Activated CD4-positive, alpha-beta T cell treated with anti-CD3 and anti-CD28 coated beads, Interleukin-10, Interleukin-2, amounts not matched to agents 100 ng/mL and 50 ng/mL, durations not matched to agents 16 hours and 8 hours (primary cell): ENCODE measurements at regions not wholly inside any gene's neighbourhood (a gene's known extent, or its start where the extent isn't known, plus 50 kb on each side); places are given as distances from the start of the nearest gene placed in this dataset.
"Not testable (repeated sequence)": the region's sequence is repeated elsewhere in the genome, so short reads cannot be mapped to it uniquely, and the experiment has no call there.

Experiments used
- DNase-seq: peaks from one replicate; pipeline ENCODE4 v3.0.0-alpha.2; 2020

GRCh38 chr2:89876878-89877277 lies 1185.4 kb downstream of the RPIA start:
- DNase-seq = not testable (repeated sequence)

- DNase-seq = not testable (repeated sequence)
These were observed 1191.4 kb downstream of the RPIA start for GRCh38 chr2:89882880-89883279.

GRCh38 chr2:89883624-89884023 lies 1192.2 kb downstream of the RPIA start:
- not testable (repeated sequence) for DNase-seq

GRCh38 chr2:89885071-89885470 lies 1193.6 kb downstream of the RPIA start:
- not testable (repeated sequence) for DNase-seq

DNA sequence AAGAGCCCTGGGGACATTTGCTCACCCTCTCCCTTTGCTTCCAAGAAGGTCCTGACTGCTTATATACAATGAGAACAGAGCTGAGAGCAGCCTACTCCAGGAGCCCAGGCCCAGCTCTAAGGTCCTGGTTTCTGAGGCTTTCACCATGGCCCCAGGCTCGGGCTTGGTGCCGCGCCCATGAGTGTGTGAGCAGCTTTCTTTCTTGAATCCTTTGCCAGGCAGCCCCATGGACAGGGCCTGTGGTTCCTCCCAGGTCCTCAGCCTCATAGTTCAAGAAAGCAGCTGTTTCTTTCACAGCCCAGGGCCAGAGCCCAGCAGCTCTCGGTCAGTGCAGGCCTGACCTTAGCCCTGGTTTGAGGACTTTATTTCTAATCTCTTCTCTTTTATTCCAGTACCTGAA lies 1197.2 kb downstream of the RPIA start:
- DNase-seq = not testable (repeated sequence)

DNA sequence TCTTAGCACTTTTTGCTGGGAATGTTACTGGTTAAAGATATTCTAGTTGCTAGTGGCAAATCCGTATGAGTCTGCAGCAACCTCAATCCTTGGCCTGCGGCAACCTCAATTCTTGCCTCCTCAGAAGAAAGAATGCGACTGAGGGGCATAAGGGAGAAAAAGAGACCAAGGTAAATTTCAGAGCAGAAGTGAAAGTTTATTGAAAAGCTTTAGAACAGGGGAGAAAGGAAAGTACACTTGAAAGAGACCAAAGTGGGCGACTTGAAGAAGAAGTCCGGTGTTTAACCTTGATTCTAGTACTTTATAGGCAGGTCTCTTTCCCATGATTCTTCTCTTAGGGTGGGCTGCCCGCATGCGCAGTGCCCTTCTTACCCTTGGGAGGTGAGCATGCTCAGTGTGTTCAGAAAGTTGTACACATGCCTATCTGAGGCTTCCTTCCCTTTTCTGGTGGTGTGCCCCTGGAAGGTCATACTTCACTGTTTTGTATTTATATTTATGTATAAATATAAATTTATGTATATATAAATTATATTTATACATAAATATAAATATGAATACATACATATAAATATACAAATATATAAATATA lies 1198.8 kb downstream of the RPIA start:
- DNase-seq = not testable (repeated sequence)

DNA sequence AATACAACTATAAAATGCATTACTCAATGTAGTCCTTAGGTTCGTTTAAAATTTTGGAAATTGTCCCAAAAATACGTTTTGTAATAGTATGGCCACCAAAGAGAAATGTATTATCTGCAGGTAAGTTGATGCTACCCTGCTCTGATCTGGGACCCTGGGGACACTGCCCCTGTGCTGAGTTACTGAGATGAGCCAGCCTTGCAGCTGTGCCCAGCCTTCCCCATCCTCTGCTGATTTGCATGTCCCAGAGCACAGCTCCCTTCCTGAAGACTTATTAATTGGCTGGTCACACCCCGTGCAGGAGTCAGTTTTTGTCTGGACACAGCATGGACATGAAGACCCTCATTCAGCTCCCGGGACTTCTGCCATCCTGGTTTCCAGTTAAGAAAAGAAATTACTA lies 1203.5 kb downstream of the RPIA start:
- not testable (repeated sequence) for DNase-seq

DNA sequence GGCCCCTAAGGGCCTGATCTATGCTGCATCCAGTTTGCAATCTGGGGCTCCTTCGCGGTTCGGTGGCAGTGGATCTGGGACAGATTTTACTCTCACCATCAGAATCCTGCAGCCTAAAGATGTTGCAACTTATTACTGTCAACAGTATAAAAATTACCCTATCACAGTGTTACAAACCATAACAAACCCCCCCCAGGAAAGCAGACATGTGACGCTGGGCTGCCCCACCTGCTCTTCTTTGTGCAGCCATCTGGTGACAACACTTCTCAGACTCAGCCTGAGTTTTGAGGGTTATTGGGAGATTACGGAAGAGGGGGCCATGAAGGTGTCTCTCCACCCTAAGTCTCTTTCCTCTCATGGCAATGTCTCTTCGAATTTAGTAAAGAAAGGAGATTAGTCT lies 1204.2 kb downstream of the RPIA start:
- DNase-seq = not testable (repeated sequence)

DNA sequence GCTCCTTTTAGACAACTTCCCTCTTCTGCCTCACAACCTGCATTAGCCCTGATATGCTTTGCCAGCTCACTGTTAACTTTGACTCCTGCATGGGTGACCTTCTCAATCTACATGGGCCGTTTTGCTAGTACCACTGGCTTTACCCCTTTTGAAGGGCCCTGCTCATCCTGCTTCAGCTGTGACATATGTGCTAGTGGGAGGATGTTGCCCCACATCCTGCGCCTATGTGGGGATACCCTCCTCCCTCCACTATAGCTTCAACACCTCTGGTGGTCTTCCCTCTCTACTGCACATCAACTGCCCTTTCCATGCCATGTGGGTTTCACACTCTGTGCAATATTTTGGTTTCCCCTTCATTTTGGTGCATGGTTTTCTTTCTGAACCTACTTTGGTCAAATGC lies 1235.5 kb downstream of the RPIA start:
- DNase-seq = not testable (repeated sequence)

GRCh38 chr2:89935436-89935835 lies 1244.0 kb downstream of the RPIA start:
- not testable (repeated sequence) for DNase-seq

DNA sequence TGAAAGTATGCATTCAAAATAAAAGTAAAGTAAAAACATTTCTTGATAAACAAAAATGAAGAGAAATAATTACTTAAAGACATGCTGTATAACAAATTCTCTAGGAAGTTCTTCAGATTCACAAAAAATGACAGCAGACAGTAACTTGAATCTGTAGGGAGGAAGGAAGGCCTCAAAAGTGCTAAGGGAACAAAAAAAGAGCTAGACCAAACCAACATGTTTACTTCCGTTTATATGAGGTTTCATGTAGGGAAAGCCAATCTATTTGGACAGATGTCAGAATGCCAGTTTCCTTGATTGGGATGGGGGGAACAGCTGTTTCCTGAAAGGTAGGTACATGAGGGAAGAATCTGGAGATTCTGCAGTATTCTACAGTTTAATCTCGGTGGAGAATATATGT lies 1244.5 kb downstream of the RPIA start:
- not testable (repeated sequence) for DNase-seq

DNA sequence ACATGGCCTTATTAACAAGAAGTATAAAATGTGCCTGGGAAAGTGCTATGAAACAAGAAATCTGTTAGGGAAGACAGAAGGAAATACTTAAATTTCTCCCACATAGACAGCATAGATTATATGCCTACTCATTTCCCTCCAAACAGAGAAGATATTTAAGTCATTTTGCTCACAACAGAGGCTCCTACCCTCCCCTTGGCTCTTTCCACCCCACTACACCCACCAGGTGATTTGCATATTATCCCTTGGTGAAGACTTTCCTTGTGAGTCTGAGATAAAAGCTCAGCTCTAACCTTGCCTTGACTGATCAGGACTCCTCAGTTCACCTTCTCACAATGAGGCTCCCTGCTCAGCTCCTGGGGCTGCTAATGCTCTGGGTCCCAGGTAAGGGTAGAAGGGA lies 1245.1 kb downstream of the RPIA start:
- DNase-seq = not testable (repeated sequence)

- not testable (repeated sequence) for DNase-seq
These were observed 1247.3 kb downstream of the RPIA start for GRCh38 chr2:89938756-89939155.

DNA sequence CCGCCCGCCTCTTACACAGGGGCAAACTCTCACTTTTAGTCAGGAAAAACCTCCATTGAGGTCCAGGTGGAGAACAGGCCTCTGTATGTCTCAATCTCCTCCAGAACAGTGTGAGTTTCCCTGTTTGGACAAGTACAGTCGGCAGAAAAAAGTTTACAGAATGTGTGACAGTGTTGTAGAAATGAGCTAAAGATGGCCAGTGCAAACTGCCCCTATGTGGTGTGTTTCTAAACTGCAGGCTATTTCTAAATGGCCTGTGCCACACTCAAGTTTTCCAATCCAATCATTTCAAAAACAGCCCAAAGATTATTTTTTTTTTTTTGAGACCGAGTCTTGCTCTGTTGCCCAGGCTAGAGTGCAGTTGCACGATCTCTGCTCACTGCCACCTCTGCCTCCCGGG lies 1252.8 kb downstream of the RPIA start:
- not testable (repeated sequence) for DNase-seq

GRCh38 chr2:89945004-89945616 lies 1253.6 kb downstream of the RPIA start:
- DNase-seq = not testable (repeated sequence)

GRCh38 chr2:89947208-89947815 lies 1255.8 kb downstream of the RPIA start:
- DNase-seq = not testable (repeated sequence)

- not testable (repeated sequence) for DNase-seq
These were observed 1256.6 kb downstream of the RPIA start for GRCh38 chr2:89948102-89948501.

DNA sequence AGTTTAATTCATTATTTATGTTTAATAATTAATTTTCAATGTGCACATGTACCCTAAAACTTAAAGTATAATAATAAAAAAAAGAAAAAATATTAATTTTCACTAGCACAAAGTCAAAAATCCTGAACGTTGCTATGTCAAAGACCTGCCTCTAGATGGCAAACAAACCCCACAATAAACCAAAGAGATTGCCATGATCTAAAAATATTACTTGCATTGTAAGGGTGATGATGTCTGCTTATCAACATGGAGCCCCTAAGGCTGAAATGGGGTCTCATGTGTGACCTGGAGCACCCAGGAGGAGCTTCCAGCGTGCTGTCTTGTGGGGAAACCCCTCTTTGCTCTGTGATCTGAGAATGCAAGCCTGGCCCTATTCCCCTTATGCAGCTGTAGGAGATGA lies 1259.3 kb downstream of the RPIA start:
- not testable (repeated sequence) for DNase-seq

- peak; percentile 3 for DNase-seq
These were observed 1265.8 kb downstream of the RPIA start for GRCh38 chr2:89957236-89957635.

- not testable (repeated sequence) for DNase-seq
These were observed 1268.4 kb downstream of the RPIA start for GRCh38 chr2:89959729-89960378.

GRCh38 chr2:89960570-89960969 lies 1269.1 kb downstream of the RPIA start:
- not testable (repeated sequence) for DNase-seq

- not testable (repeated sequence) for DNase-seq
These were observed 1277.1 kb downstream of the RPIA start for GRCh38 chr2:89968567-89968966.

GRCh38 chr2:89969190-89969589 lies 1277.7 kb downstream of the RPIA start:
- DNase-seq = not testable (repeated sequence)

- not testable (repeated sequence) for DNase-seq
These were observed 1282.4 kb downstream of the RPIA start for GRCh38 chr2:89973849-89974248.
